Stomach (tissue), 8 donors: ENCODE measurements at regions not wholly inside any gene's neighbourhood (a gene's known extent, or its start where the extent isn't known, plus 50 kb on each side); places are given as distances from the start of the nearest gene placed in this dataset.

Experiments
- DNase-seq, 2 donors: peaks; one replicate each; pipeline versions ENCODE4 v3.0.0 to v3.0.0-alpha.2; 2013 to 2019
- H3K27ac ChIP-seq, 5 donors: fragments of 200-600 bp in 4 of 5; sonication (generic) in 4 of 5; one replicate each; pipeline ENCODE4 v1.5.1; 2013 to 2019; ENCODE audit warnings: mild to moderate bottlenecking in 1 of 5, moderate library complexity in 1 of 5
- H3K27me3 ChIP-seq, 3 donors: fragments of 200-600 bp; sonication (generic); one replicate each; pipeline ENCODE4 v1.5.1; 2017 to 2019; ENCODE audit warnings: mixed run types in 1 of 3
- H3K36me3 ChIP-seq, 4 donors: fragments of 200-600 bp; sonication (generic); 1 replicate in 3 of 4; 2 replicates in 1 of 4; pipeline ENCODE4 v1.5.1; 2016 to 2019
- H3K4me1 ChIP-seq, 4 donors: fragments of 200-600 bp; sonication (generic); one replicate each; pipeline ENCODE4 v1.5.1; 2016 to 2019
- H3K4me3 ChIP-seq, 4 donors: fragments of 200-600 bp; sonication (generic) in 3 of 4; one replicate each; pipeline ENCODE4 v1.5.1; 2016 to 2019; ENCODE audit warnings: mild to moderate bottlenecking in 1 of 4
- H3K9me3 ChIP-seq, 4 donors: fragments of 200-600 bp; sonication (generic); one replicate each; pipeline ENCODE4 v1.5.1; 2016 to 2019
- EP300 ChIP-seq: sonication (generic); formaldehyde crosslinking; IDR thresholded peaks from one replicate; pipeline ENCODE4 v1.6.1; 2017; ENCODE audit warnings: antibody characterized with exemption
- POLR2A ChIP-seq, 4 donors: fragments of 450-650 bp; IDR thresholded peaks; one replicate each; pipeline ENCODE4 v1.6.1; 2016; ENCODE audit warnings: antibody characterized with exemption in 4 of 4, control low read depth in 2 of 4, mild to moderate bottlenecking in 1 of 4, moderate library complexity in 1 of 4
- POLR2AphosphoS5 ChIP-seq, 3 donors: sonication (generic); formaldehyde crosslinking; IDR thresholded peaks; one replicate each; pipeline ENCODE4 v1.6.1; 2016; ENCODE audit warnings: antibody characterized with exemption in 3 of 3
- WGBS, 5 donors: extraction: QIAGEN DNeasy Blood & Tissue Kit in 3 of 5; methylation state at CpG; one replicate each; pipeline versions ENCODE4 v1.1.5 to v1.1.7; 2013 to 2018; 5-methylcytosine and 5-hydroxymethylcytosine counted together
- intact Hi-C: fragments of 100-400 bp; cut with DNase I; formaldehyde crosslinking; loops from one replicate; pipeline ENCODE4 v1.15.1; 2023; ENCODE audit warnings: low total_unique reads
- TF ChIP-seq, protein P1 (sequence below), 7 experiments: fragments of 450-650 bp in 4 of 7; fragments of 200-600 bp in 3 of 7; sonication (generic) in 3 of 7; IDR thresholded peaks; one replicate each; pipeline ENCODE4 v1.5.1; 2016 to 2019; ENCODE audit warnings: antibody characterized with exemption in 7 of 7, control low read depth in 2 of 7, mild to moderate bottlenecking in 1 of 7
- donor health status: healthy with polysubstance abuse.
- donor health status: Bipolar disorder and iron deficiency.
- donor health status: healthy.

DNA sequence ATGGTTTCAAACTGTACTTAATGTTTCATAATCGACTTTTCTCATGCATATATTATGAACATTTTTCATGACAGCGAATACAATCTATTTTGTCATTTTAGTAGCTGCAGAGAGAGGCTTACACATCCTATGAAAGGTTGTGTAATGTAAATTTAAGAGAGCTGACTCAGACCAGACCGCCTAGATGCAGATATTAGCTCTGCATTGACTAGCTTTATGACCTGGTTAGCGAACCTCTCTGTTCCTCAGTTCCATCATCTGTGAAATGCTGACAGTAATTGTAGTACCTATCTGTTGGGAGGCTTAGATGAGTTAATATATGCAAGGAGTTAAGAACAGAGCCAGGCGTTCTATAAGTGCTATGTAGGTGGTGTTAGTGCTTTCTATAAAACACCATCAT is 116.2 kb upstream of the RASGRP1 start:
- DNase-seq = no peak
- intact Hi-C loops = no loop called here
- no peaks in the 10 kb centered on the region for H3K4me1 ChIP-seq
- H3K9me3 ChIP-seq = no peaks in the 10 kb centered on the region
- no peak overlapping the region for H3K27ac ChIP-seq
- WGBS, 5 donors = 84 to 93% (median 88%) methylated on average over 5 of the region's 5 CpGs
- H3K4me3 ChIP-seq = no peak overlapping the region
- H3K27me3 ChIP-seq = no peaks in the 10 kb centered on the region
- no peaks in the 10 kb centered on the region for H3K36me3 ChIP-seq
- TF ChIP-seq POLR2A (IDR thresholded peaks at IDR 0.05) (no peak), EP300 (no peak), POLR2AphosphoS5 (IDR thresholded peaks at IDR 0.05) (no peak)
- TF ChIP-seq, protein P1, sequence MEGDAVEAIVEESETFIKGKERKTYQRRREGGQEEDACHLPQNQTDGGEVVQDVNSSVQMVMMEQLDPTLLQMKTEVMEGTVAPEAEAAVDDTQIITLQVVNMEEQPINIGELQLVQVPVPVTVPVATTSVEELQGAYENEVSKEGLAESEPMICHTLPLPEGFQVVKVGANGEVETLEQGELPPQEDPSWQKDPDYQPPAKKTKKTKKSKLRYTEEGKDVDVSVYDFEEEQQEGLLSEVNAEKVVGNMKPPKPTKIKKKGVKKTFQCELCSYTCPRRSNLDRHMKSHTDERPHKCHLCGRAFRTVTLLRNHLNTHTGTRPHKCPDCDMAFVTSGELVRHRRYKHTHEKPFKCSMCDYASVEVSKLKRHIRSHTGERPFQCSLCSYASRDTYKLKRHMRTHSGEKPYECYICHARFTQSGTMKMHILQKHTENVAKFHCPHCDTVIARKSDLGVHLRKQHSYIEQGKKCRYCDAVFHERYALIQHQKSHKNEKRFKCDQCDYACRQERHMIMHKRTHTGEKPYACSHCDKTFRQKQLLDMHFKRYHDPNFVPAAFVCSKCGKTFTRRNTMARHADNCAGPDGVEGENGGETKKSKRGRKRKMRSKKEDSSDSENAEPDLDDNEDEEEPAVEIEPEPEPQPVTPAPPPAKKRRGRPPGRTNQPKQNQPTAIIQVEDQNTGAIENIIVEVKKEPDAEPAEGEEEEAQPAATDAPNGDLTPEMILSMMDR (IDR thresholded peaks at IDR 0.05) = no peak

DNA sequence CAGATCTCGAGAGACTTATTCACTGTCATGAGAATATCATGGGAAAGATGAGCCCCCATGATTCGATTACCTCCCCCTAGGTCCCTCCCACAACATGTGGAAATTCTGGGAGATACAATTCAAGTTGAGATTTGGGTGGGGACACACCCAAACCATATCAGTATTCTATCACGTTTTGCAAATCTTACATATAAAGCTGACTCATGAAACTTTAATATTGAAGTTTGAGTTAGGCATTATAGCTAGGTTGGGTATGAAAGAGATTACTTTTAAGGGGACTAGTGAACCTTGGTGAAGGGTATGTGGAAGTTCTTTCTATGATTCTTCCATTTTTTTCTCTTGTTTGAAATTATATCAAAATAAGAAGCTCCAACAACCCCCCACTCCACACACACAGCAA is 117.7 kb upstream of the RASGRP1 start:
- Histone ChIP-seq H3K36me3 (no peaks in the 10 kb centered on the region), H3K4me3 (no peak overlapping the region), H3K9me3 (no peaks in the 10 kb centered on the region), H3K27ac (no peak overlapping the region), H3K4me1 (no peaks in the 10 kb centered on the region), H3K27me3 (no peaks in the 10 kb centered on the region)
- intact Hi-C loops = no loop called here
- DNase-seq = no peak
- 53 to 74% (median 69%) methylated on average over 3 of the region's 3 CpGs for WGBS, 5 donors
- TF ChIP-seq POLR2AphosphoS5 (IDR thresholded peaks at IDR 0.05) = no peak
- TF ChIP-seq, protein P1 (IDR thresholded peaks at IDR 0.05) = no peak

DNA sequence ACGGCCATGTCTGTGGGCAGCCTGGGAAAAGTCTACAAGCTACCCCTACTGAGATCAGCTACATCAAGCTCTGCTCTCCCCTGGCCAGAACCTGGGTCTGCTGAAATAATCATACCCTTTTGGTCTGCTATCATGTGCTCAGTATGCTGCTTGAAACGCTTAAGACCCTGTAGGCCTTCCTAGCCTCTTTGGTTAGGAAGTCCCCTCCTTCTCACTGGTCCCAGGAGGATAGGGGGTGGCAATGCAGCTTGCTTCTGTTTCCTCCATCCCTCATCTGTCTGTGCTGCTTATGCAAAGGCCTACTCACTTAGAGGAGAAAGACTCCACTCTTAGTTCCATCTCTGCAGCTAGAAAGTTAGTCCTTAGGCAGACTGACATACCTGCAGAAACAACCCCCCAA is 118.2 kb upstream of the RASGRP1 start:
- intact Hi-C loops = no loop called here

DNA sequence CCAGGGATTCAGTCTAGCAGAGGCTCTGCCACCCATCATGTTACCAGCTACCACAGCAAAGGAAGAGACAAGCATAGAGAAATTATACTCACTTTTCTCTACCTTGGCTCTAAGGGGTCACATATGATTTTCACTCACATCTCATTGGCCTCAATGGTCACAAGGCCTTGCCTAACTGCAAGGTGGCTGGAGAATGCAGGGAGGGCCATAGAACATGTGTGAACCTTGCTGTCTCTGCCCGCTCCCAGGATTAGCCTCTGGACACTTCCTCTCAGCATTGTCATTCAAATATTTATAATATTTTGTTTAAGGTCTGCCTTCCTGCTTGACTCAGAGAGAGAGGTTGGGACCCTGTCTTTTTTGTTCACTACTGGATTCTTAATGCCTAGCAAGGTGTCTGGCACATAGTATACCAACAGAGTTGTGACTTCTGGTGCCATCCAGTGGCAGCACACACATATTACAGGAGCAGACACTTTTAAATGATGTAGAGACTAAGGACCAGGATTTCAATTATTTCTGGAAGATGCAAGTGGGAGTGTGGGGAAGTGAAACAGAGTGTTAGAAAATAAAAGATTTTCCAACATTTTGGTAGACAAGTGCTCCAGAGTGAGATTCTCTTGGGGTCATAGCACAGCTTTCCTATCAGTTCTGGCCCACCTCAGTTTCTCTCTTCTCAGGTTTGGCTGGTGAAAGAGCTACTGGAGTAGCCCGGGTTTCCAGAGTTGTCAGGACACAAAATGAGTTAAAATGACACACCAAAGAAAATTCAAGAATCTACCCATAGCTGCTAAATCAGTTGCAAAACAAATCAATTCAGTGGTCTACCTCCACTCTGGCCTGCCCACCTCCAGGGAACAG is 119.0 kb upstream of the RASGRP1 start:
- H3K4me1 ChIP-seq = no peaks in the 10 kb centered on the region
- no peak overlapping the region for H3K4me3 ChIP-seq
- intact Hi-C loops = no loop called here
- no peaks in the 10 kb centered on the region for H3K27me3 ChIP-seq
- peak; percentile 61 to 85 for DNase-seq
- TF ChIP-seq, protein P1 (IDR thresholded peaks at IDR 0.05) = peak in 5 of 7 experiments; percentile 52 to 78 (median 63)
- TF ChIP-seq POLR2AphosphoS5 (IDR thresholded peaks at IDR 0.05) = no peak
- no peak overlapping the region for H3K27ac ChIP-seq
- H3K9me3 ChIP-seq = no peaks in the 10 kb centered on the region
- WGBS, 5 donors = 62 to 93% (median 87%) methylated on average over 2 of the region's 2 CpGs
- no peaks in the 10 kb centered on the region for H3K36me3 ChIP-seq

More for the DNA sequence above, 118.2 kb upstream of the RASGRP1 start:
- no peak overlapping the region for H3K27ac ChIP-seq
- 61 to 93% (median 86%) methylated on average over 2 of the region's 2 CpGs for WGBS, 5 donors
- no peaks in the 10 kb centered on the region for H3K27me3 ChIP-seq
- DNase-seq = no peak
- no peaks in the 10 kb centered on the region for H3K9me3 ChIP-seq
- no peaks in the 10 kb centered on the region for H3K36me3 ChIP-seq
- H3K4me1 ChIP-seq = no peaks in the 10 kb centered on the region
- no peak for TF ChIP-seq POLR2AphosphoS5 (IDR thresholded peaks at IDR 0.05)
- no peak for TF ChIP-seq POLR2A (IDR thresholded peaks at IDR 0.05)
- no peak for TF ChIP-seq EP300
- TF ChIP-seq, protein P1 (IDR thresholded peaks at IDR 0.05) = no peak
- H3K4me3 ChIP-seq = no peak overlapping the region
